Upper lobe of right lung (tissue), 1 donor: ENCODE measurements at regions not wholly inside any gene's neighbourhood (a gene's known extent, or its start where the extent isn't known, plus 50 kb on each side); places are given as distances from the start of the nearest gene placed in this dataset.

Source experiments
- ATAC-seq: fragments of 200-7000 bp; cut with Tn5 transposase; one replicate; pipeline ENCODE4 v1.9.1; 2020; ENCODE audit warnings: mild to moderate bottlenecking, moderate library complexity
- DNase-seq: peaks from one replicate; pipeline ENCODE4 v3.0.0-alpha.2; 2020
- H3K27ac ChIP-seq: fragments of 200-600 bp; one replicate; pipeline ENCODE4 v1.8.0; 2022
- H3K27me3 ChIP-seq: fragments of 200-600 bp; one replicate; pipeline ENCODE4 v1.8.0; 2022; ENCODE audit warnings: mild to moderate bottlenecking
- H3K36me3 ChIP-seq: fragments of 200-600 bp; one replicate; pipeline ENCODE4 v1.8.0; 2022
- H3K4me1 ChIP-seq: fragments of 200-600 bp; one replicate; pipeline ENCODE4 v1.8.0; 2022
- H3K4me3 ChIP-seq: fragments of 200-600 bp; one replicate; pipeline ENCODE4 v1.8.0; 2022; ENCODE audit warnings: mild to moderate bottlenecking
- H3K9me3 ChIP-seq: fragments of 200-600 bp; one replicate; pipeline ENCODE4 v1.8.0; 2022
- CTCF ChIP-seq: fragments of 200-600 bp; IDR thresholded peaks from one replicate; pipeline ENCODE4 v1.8.0; 2022; ENCODE audit warnings: antibody characterized with exemption
- intact Hi-C: fragments of 100-400 bp; cut with DNase I; formaldehyde crosslinking; loops from one replicate; pipeline ENCODE4 v1.11.0; 2022
- donor health status: DM: no; HTN: yes; CAD: no; lungs with severe emphysema.

DNA sequence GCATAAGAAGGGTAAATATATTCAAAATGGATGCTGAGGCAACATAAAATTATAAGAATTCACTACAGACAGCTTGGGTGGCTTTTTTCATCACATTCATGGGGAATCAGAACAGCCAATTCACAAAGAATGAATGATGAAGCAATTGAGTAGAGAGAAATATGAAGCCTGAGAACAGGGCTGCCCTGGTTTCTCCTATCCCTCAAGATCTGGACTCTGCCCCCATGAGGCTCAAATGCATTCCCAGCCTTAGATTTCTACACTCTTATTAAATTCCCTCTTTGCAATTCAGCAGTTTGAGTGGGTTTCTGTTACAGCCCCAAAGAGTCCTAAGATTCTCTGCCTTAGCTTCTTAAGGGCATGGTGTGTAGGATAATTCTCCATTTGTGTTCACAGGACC lies 172.5 kb downstream of the MAIP1 start:
- DNase-seq (no peak), ATAC-seq (no peak)
- no peak overlapping the region for H3K4me3 ChIP-seq
- H3K4me1 ChIP-seq, result no peaks in the 10 kb centered on the region
- H3K36me3 ChIP-seq, result no peaks in the 10 kb centered on the region
- no peak overlapping the region for H3K27ac ChIP-seq
- no peaks in the 10 kb centered on the region for H3K9me3 ChIP-seq
- intact Hi-C loops, result no loop called here
- no peak for TF ChIP-seq CTCF
- H3K27me3 ChIP-seq, result no peaks in the 10 kb centered on the region

- H3K4me1 ChIP-seq, result no peaks in the 10 kb centered on the region
- DNase-seq (no peak), ATAC-seq (no peak)
- H3K36me3 ChIP-seq, result no peaks in the 10 kb centered on the region
- H3K4me3 ChIP-seq, result no peak overlapping the region
- no peaks in the 10 kb centered on the region for H3K9me3 ChIP-seq
- intact Hi-C loops, result no loop called here
- no peaks in the 10 kb centered on the region for H3K27me3 ChIP-seq
- H3K27ac ChIP-seq, result no peak overlapping the region
- TF ChIP-seq CTCF, result no peak
Measured at GRCh38 chr2:200128296-200128695, 172.9 kb downstream of the MAIP1 start.

GRCh38 chr2:200129721-200130462 lies 174.5 kb downstream of the MAIP1 start:
- Histone ChIP-seq H3K9me3 (no peaks in the 10 kb centered on the region), H3K4me1 (no peaks in the 10 kb centered on the region), H3K36me3 (no peaks in the 10 kb centered on the region), H3K27me3 (no peaks in the 10 kb centered on the region), H3K4me3 (no peak overlapping the region), H3K27ac (no peak overlapping the region)
- DNase-seq (no peak), ATAC-seq (peak; percentile 12)
- no peak for TF ChIP-seq CTCF
- intact Hi-C loops, result no loop called here

DNA sequence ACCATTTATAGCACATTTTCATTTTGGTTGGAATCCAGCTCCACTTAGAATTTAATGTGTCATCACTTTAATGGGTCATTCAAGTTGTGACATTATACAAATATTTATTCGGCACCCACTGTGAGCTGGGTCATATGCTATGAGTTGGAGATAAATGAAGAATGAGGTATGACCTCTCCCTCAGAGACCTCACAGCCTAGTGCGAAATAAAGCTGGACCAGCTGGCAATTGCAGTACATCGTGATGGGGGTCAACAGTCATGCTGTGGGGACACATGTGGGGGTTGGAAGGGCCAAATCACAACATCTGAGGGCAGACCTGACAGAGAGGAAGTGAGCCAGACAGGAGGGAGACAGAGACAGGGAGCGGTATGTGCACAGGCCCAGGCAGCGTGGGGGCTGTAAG lies 175.4 kb downstream of the MAIP1 start:
- no peak for TF ChIP-seq CTCF
- Histone ChIP-seq H3K4me3 (no peak overlapping the region), H3K4me1 (no peaks in the 10 kb centered on the region), H3K9me3 (no peaks in the 10 kb centered on the region), H3K27me3 (no peaks in the 10 kb centered on the region), H3K36me3 (no peaks in the 10 kb centered on the region), H3K27ac (no peak overlapping the region)
- no peak for DNase-seq
- intact Hi-C loops, result no loop called here
- ATAC-seq, result peak; percentile 37

DNA sequence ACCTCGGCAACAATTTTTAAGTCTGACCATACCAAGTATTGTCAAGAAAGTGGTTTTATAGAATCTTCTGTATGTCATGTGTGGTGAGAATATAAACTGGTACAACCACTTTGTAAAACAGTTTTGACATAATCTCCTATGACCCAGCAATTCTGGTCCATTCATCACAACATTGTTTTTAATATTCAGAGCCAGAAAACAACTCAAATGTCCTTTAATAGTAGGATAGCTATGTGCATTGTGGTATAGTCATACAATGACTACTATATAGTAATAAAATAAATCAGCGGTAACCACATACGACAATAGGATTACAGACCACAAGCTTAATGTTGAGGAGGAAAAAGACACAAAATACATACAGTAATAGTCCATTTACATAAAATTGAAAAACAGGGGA lies 175.2 kb upstream of the SPATS2L start:
- intact Hi-C loops, result no loop called here
- no peaks in the 10 kb centered on the region for H3K36me3 ChIP-seq

More for the DNA sequence above, 175.2 kb upstream of the SPATS2L start:
- H3K27ac ChIP-seq, result no peak overlapping the region
- no peaks in the 10 kb centered on the region for H3K27me3 ChIP-seq
- no peak overlapping the region for H3K4me3 ChIP-seq
- ATAC-seq, result no peak
- H3K4me1 ChIP-seq, result no peaks in the 10 kb centered on the region
- TF ChIP-seq CTCF, result no peak
- no peaks in the 10 kb centered on the region for H3K9me3 ChIP-seq
- DNase-seq, result no peak
